Neuronal stem cell (in vitro differentiated cells): ENCODE measurements at regions not wholly inside any gene's neighbourhood (a gene's known extent, or its start where the extent isn't known, plus 50 kb on each side); places are given as distances from the start of the nearest gene placed in this dataset.

Source experiments
- DNase-seq: peaks from one replicate; pipeline ENCODE4 v3.0.0-alpha.2; 2013; ENCODE audit warnings: low spot score
- H2AFZ ChIP-seq: one replicate; pipeline ENCODE4 v1.6.1; 2013; ENCODE audit warnings: mild to moderate bottlenecking, low read length, inconsistent platforms
- H2AK5ac ChIP-seq: 2 replicates; pipeline ENCODE4 v1.6.1; 2013; ENCODE audit warnings: low read depth, mild to moderate bottlenecking, inconsistent platforms, low read length, moderate library complexity, mixed read lengths
- H2BK120ac ChIP-seq: 2 replicates; pipeline ENCODE4 v1.6.1; 2013; ENCODE audit warnings: low read depth, mild to moderate bottlenecking, inconsistent platforms, low read length, moderate library complexity, mixed read lengths
- H2BK12ac ChIP-seq: one replicate; pipeline ENCODE4 v1.6.1; 2013; ENCODE audit warnings: low read length, inconsistent platforms
- H2BK15ac ChIP-seq: 2 replicates; pipeline ENCODE4 v1.6.1; 2013; ENCODE audit warnings: mild to moderate bottlenecking, low read length, inconsistent platforms, mixed read lengths
- H2BK5ac ChIP-seq: one replicate; pipeline ENCODE4 v1.6.1; 2013; ENCODE audit warnings: inconsistent platforms, mild to moderate bottlenecking, low read length, moderate library complexity
- H3K14ac ChIP-seq: one replicate; pipeline ENCODE4 v1.6.1; 2013; ENCODE audit warnings: low read length, inconsistent platforms
- H3K18ac ChIP-seq: 2 replicates; pipeline ENCODE4 v1.6.1; 2013; ENCODE audit warnings: low read length, inconsistent platforms
- H3K23ac ChIP-seq: 2 replicates; pipeline ENCODE4 v1.6.1; 2013; ENCODE audit warnings: low read depth, mild to moderate bottlenecking, mixed read lengths, low read length, inconsistent platforms; ENCODE audit not compliant: poor library complexity
- H3K27ac ChIP-seq: replicated peaks from 3 replicates; pipeline ENCODE4 v1.5.1; 2013; ENCODE audit warnings: low read length, inconsistent platforms
- H3K27me3 ChIP-seq, 3 experiments: 2 replicates each; pipeline ENCODE4 v1.6.1; 2013; ENCODE audit warnings: low read length in 3 of 3, mild to moderate bottlenecking in 2 of 3, inconsistent platforms in 1 of 3, low read depth in 1 of 3, mixed read lengths in 1 of 3, moderate library complexity in 1 of 3; ENCODE audit not compliant: control insufficient read depth in 3 of 3, insufficient read depth in 3 of 3
- H3K36me3 ChIP-seq, 2 donors: replicated peaks in 1 of 2; 2 replicates each; pipeline ENCODE4 v1.6.1; 2013; ENCODE audit warnings: low read length in 2 of 2; ENCODE audit not compliant: control insufficient read depth in 2 of 2, insufficient read depth in 2 of 2
- H3K4ac ChIP-seq: 2 replicates; pipeline ENCODE4 v1.6.1; 2013; ENCODE audit warnings: inconsistent platforms, mild to moderate bottlenecking, low read length, moderate library complexity
- H3K4me1 ChIP-seq, 2 donors: 1 replicate in 1 of 2; 2 replicates in 1 of 2; pipeline ENCODE4 v1.6.1; 2013; ENCODE audit warnings: low read length in 2 of 2, low read depth in 1 of 2; ENCODE audit not compliant: control insufficient read depth in 2 of 2, insufficient read depth in 1 of 2
- H3K4me2 ChIP-seq: one replicate; pipeline ENCODE4 v1.6.1; 2013; ENCODE audit warnings: mild to moderate bottlenecking, low read length, inconsistent platforms; ENCODE audit not compliant: insufficient read depth, poor library complexity, severe bottlenecking
- H3K4me3 ChIP-seq, 2 donors: 2 replicates each; pipeline ENCODE4 v1.5.1; 2013; ENCODE audit warnings: low read length in 2 of 2, mild to moderate bottlenecking in 2 of 2, inconsistent platforms in 1 of 2, moderate library complexity in 1 of 2
- H3K79me1 ChIP-seq: one replicate; pipeline ENCODE4 v1.6.1; 2013; ENCODE audit warnings: low read depth, mild to moderate bottlenecking, inconsistent platforms, low read length, moderate library complexity
- H3K9ac ChIP-seq: one replicate; pipeline ENCODE4 v1.6.1; 2013; ENCODE audit warnings: mild to moderate bottlenecking, low read depth, low read length, inconsistent platforms; ENCODE audit not compliant: poor library complexity
- H3K9me3 ChIP-seq, 2 donors: replicated peaks in 1 of 2; 2 replicates each; pipeline versions ENCODE3 to v1.6.1; 2013; ENCODE audit warnings: low read length in 2 of 2, mild to moderate bottlenecking in 2 of 2, inconsistent platforms in 1 of 2, low read depth in 1 of 2, mixed read lengths in 1 of 2, moderate library complexity in 1 of 2; ENCODE audit not compliant: control insufficient read depth in 2 of 2, insufficient read depth in 1 of 2
- H4K8ac ChIP-seq: one replicate; pipeline ENCODE4 v1.6.1; 2013; ENCODE audit warnings: low read depth, mild to moderate bottlenecking, inconsistent platforms, low read length, moderate library complexity
- H4K91ac ChIP-seq: one replicate; pipeline ENCODE4 v1.6.1; 2013; ENCODE audit warnings: low read length, low read depth, mild to moderate bottlenecking, inconsistent platforms; ENCODE audit not compliant: poor library complexity
- WGBS, 2 donors: extraction: QIAGEN DNeasy Blood & Tissue Kit; methylation state at CpG; one replicate each; pipeline ENCODE4 v1.1.7; 2013; ENCODE audit warnings: missing lambda C conversion rate in 2 of 2, mixed read lengths in 1 of 2; ENCODE audit not compliant: insufficient read length in 2 of 2, insufficient replicate concordance in 1 of 2; ENCODE audit errors: extremely low coverage in 2 of 2; 5-methylcytosine and 5-hydroxymethylcytosine counted together

- Histone ChIP-seq H3K4me3 (no peak overlapping the region), H3K79me1 (peaks cover 2% of the 10 kb centered on the region), H4K8ac (no peak overlapping the region), H3K9me3 (peaks cover 0 to 2% of the 10 kb centered on the region in 2 donors), H2BK120ac (no peak overlapping the region), H3K18ac (no peak overlapping the region), H3K14ac (no peak overlapping the region), H3K4ac (no peak overlapping the region), H2AK5ac (no peak overlapping the region), H3K9ac (no peak overlapping the region), H2AFZ (no peak overlapping the region), H4K91ac (no peak overlapping the region), H3K4me2 (no peak overlapping the region), H3K23ac (no peak overlapping the region), H3K27me3 (no peaks in the 10 kb centered on the region), H2BK12ac (no peak overlapping the region), H2BK5ac (no peak overlapping the region), H3K36me3 (no peaks in the 10 kb centered on the region), H3K4me1 (peaks cover 9 to 10% of the 10 kb centered on the region in 2 donors), H3K27ac (no peak overlapping the region), H2BK15ac (no peak overlapping the region)
- no peak for DNase-seq
- WGBS, 2 donors = no CpG with 5 or more reads among the region's 3 CpGs
Observed at GRCh38 chr9:91033797-91034196, 232.2 kb downstream of the SYK start.

DNA sequence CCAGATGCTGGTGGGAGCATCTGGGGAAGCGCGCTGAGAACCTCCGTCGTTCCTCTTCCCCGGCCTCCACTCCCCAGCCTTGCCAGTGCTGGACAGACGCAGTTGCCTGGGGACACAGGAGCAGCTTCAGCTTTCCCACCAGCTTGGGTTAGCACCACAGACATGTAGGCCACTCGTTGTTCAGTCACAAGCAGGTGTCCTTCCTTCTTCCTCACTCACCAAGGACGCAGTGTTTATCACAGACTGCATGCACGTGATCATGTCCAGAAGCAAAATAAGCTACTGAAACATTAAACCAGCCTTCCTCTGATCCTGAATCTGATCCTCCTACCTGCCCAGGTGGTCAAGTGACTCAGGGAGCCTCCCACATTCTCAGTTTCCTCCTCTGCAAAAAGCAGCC, 232.9 kb downstream of the SYK start:
- no peak overlapping the region for H3K27ac ChIP-seq
- no peak overlapping the region for H2AK5ac ChIP-seq
- H3K4me3 ChIP-seq = no peak overlapping the region
- no peak overlapping the region for H3K4me2 ChIP-seq
- WGBS, 2 donors = no CpG with 5 or more reads among the region's 9 CpGs
- no peaks in the 10 kb centered on the region for H3K27me3 ChIP-seq
- H2BK120ac ChIP-seq = no peak overlapping the region
- no peak overlapping the region for H2AFZ ChIP-seq
- no peaks in the 10 kb centered on the region for H3K36me3 ChIP-seq
- no peak overlapping the region for H3K9ac ChIP-seq
- no peak overlapping the region for H2BK5ac ChIP-seq
- peaks cover 9 to 13% of the 10 kb centered on the region in 2 donors for H3K4me1 ChIP-seq
- H3K9me3 ChIP-seq = peaks cover 0 to 2% of the 10 kb centered on the region in 2 donors
- no peak overlapping the region for H3K4ac ChIP-seq
- no peak overlapping the region for H4K8ac ChIP-seq
- no peak overlapping the region for H2BK12ac ChIP-seq
- H4K91ac ChIP-seq = no peak overlapping the region
- no peak overlapping the region for H3K23ac ChIP-seq
- H3K14ac ChIP-seq = no peak overlapping the region
- DNase-seq = no peak
- H3K18ac ChIP-seq = no peak overlapping the region
- peaks cover 2% of the 10 kb centered on the region for H3K79me1 ChIP-seq
- no peak overlapping the region for H2BK15ac ChIP-seq

- Histone ChIP-seq H4K91ac (no peak overlapping the region), H3K27me3 (no peaks in the 10 kb centered on the region), H3K79me1 (peaks cover 2% of the 10 kb centered on the region), H3K27ac (no peak overlapping the region), H3K4ac (no peak overlapping the region), H3K9me3 (peaks cover 0 to 2% of the 10 kb centered on the region in 2 donors), H2BK12ac (no peak overlapping the region), H3K14ac (no peak overlapping the region), H3K9ac (no peak overlapping the region), H3K18ac (no peak overlapping the region), H2AFZ (no peak overlapping the region), H3K4me3 (no peak overlapping the region), H3K23ac (no peak overlapping the region), H2BK120ac (no peak overlapping the region), H2BK15ac (no peak overlapping the region), H2BK5ac (no peak overlapping the region), H4K8ac (no peak overlapping the region), H3K36me3 (no peaks in the 10 kb centered on the region), H3K4me2 (no peak overlapping the region), H3K4me1 (peaks cover 9 to 13% of the 10 kb centered on the region in 2 donors), H2AK5ac (no peak overlapping the region)
- no peak for DNase-seq
- WGBS, 2 donors = no CpG with 5 or more reads among the region's 18 CpGs
Observed at GRCh38 chr9:91034976-91035824, 233.6 kb downstream of the SYK start.

GRCh38 chr9:91035825-91036208, 234.2 kb downstream of the SYK start:
- Histone ChIP-seq H3K79me1 (peaks cover 2% of the 10 kb centered on the region), H3K4me2 (no peak overlapping the region), H3K36me3 (no peaks in the 10 kb centered on the region), H4K91ac (no peak overlapping the region), H3K4me3 (no peak overlapping the region), H3K9ac (no peak overlapping the region), H3K23ac (no peak overlapping the region), H3K4me1 (peaks cover 9 to 13% of the 10 kb centered on the region in 2 donors), H3K18ac (no peak overlapping the region), H3K9me3 (peaks cover 0 to 2% of the 10 kb centered on the region in 2 donors), H3K27ac (no peak overlapping the region), H3K14ac (no peak overlapping the region), H2BK12ac (no peak overlapping the region), H3K27me3 (no peaks in the 10 kb centered on the region), H3K4ac (no peak overlapping the region), H2BK120ac (no peak overlapping the region), H4K8ac (no peak overlapping the region), H2AK5ac (no peak overlapping the region), H2BK15ac (no peak overlapping the region), H2AFZ (no peak overlapping the region), H2BK5ac (no peak overlapping the region)
- no peak for DNase-seq
- no CpG with 5 or more reads among the region's 10 CpGs for WGBS, 2 donors
